Calu3 (cell line): ENCODE measurements at regions not wholly inside any gene's neighbourhood (a gene's known extent, or its start where the extent isn't known, plus 50 kb on each side); places are given as distances from the start of the nearest gene placed in this dataset.

Experiments used
- BruUV-seq: library from RNA; stranded (reverse); fragments of 400-500 nt; replicated peaks from 2 replicates; lab custom pipeline; 2021; lab: Mats Ljungman, UMichigan
- CTCF ChIA-PET: fragments of 300-600 bp; sonication (Branson Sonifier 250); formaldehyde crosslinking; loops from one replicate; lab custom pipeline; 2022; ENCODE audit warnings: antibody characterized with exemption; lab: Charles Lee
- DNase-seq: peaks from one replicate; pipeline ENCODE4 v3.0.0; 2022
- H3K27ac Mint-ChIP-seq: one replicate; pipeline ENCODE4 v1.8.0; 2022; ENCODE audit warnings: mixed read lengths; ENCODE audit not compliant: unreplicated experiment
- H3K27me3 Mint-ChIP-seq: one replicate; pipeline ENCODE4 v1.8.0; 2022; ENCODE audit warnings: mixed read lengths; ENCODE audit not compliant: unreplicated experiment
- H3K36me3 Mint-ChIP-seq: one replicate; pipeline ENCODE4 v1.8.0; 2022; ENCODE audit warnings: mild to moderate bottlenecking, moderate library complexity, mixed read lengths; ENCODE audit not compliant: insufficient read depth, unreplicated experiment
- H3K4me1 Mint-ChIP-seq: one replicate; pipeline ENCODE4 v1.8.0; 2022; ENCODE audit warnings: mild to moderate bottlenecking, low read depth, mixed read lengths; ENCODE audit not compliant: unreplicated experiment
- H3K4me3 Mint-ChIP-seq: one replicate; pipeline ENCODE4 v1.8.0; 2022; ENCODE audit warnings: mild to moderate bottlenecking, low read depth, moderate library complexity, mixed read lengths; ENCODE audit not compliant: unreplicated experiment
- H3K9me3 Mint-ChIP-seq: one replicate; pipeline ENCODE4 v1.8.0; 2022; ENCODE audit warnings: low read depth, mixed read lengths; ENCODE audit not compliant: unreplicated experiment
- CTCF ChIP-seq: fragments of 200-600 bp; IDR thresholded peaks from one replicate; pipeline ENCODE4 v1.8.0; 2022; ENCODE audit warnings: antibody characterized with exemption; ENCODE audit not compliant: unreplicated experiment
- intact Hi-C: fragments of 100-400 bp; cut with micrococcal nuclease; formaldehyde crosslinking; loops from one replicate; pipeline ENCODE4 v1.10.0; 2022; ENCODE audit not compliant: unreplicated experiment

DNA sequence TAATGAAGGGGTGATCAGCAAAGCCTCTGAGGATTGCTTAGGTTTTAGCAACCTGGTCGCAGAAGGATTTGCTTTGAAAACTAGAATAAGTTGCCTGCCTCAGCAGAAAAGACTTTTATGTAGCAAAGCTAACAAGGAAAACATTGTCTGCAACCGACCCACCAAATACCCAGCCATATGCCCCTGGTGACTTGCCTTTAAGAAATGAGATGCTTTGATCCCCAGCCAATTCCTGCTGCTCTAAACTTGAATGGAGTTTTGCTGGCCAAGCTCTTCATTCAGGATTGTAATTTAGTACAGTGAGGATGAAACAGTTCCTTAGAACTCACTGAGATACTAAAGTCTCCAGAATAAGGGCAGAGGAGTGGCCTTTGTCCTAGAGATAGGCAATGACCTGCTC lies 139.8 kb upstream of the PROK2 start:
- no peak for TF ChIP-seq CTCF
- intact Hi-C loops: no loop called here
- H3K27ac Mint-ChIP-seq: no peak overlapping the region
- H3K4me3 Mint-ChIP-seq: no peak overlapping the region
- no peak for DNase-seq
- no peaks in the 10 kb centered on the region for H3K36me3 Mint-ChIP-seq
- no peaks in the 10 kb centered on the region for H3K9me3 Mint-ChIP-seq
- CTCF ChIA-PET: no interaction called here
- BruUV-seq: no TSS peak
- H3K27me3 Mint-ChIP-seq: peaks cover 32% of the 10 kb centered on the region
- H3K4me1 Mint-ChIP-seq: peaks cover 9% of the 10 kb centered on the region

- no peak for DNase-seq
- H3K4me1 Mint-ChIP-seq: peaks cover 5% of the 10 kb centered on the region
- BruUV-seq: no TSS peak
- no peak for TF ChIP-seq CTCF
- no peak overlapping the region for H3K27ac Mint-ChIP-seq
- intact Hi-C loops: no loop called here
- CTCF ChIA-PET: no interaction called here
- H3K9me3 Mint-ChIP-seq: no peaks in the 10 kb centered on the region
- H3K4me3 Mint-ChIP-seq: no peak overlapping the region
- H3K27me3 Mint-ChIP-seq: peaks cover 50% of the 10 kb centered on the region
- no peaks in the 10 kb centered on the region for H3K36me3 Mint-ChIP-seq
These were observed 136.1 kb upstream of the PROK2 start for GRCh38 chr3:71921036-71921435.

DNA sequence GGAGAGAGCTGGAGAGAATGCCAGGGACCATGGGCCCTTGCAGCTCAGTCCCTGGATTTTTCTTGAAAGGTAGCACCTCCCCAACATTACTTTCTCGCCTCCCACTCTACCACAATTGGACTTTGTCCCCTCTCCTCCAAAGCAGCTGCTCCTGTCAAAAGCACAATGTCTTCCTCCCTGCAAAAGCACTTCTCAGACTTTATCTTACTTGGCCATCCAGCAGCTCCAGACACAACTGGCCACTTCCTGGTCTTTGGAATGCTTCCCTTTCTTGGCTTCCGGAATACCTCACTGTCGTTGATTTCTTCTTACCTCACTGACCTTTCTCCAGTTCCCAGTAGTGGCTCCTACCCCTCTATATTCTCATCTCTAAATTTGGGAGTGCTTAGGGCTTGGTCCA lies 134.6 kb upstream of the PROK2 start:
- Mint-ChIP-seq H3K36me3 (no peaks in the 10 kb centered on the region), H3K4me3 (no peak overlapping the region), H3K9me3 (no peaks in the 10 kb centered on the region), H3K4me1 (no peaks in the 10 kb centered on the region), H3K27me3 (peaks cover 40% of the 10 kb centered on the region), H3K27ac (no peak overlapping the region)
- no peak for DNase-seq
- intact Hi-C loops: no loop called here
- CTCF ChIA-PET: no interaction called here
- no TSS peak for BruUV-seq
- TF ChIP-seq CTCF: no peak

GRCh38 chr3:71917545-71917944 lies 132.6 kb upstream of the PROK2 start:
- H3K4me1 Mint-ChIP-seq: no peaks in the 10 kb centered on the region
- CTCF ChIA-PET: no interaction called here
- no peak for TF ChIP-seq CTCF
- no peaks in the 10 kb centered on the region for H3K9me3 Mint-ChIP-seq
- peaks cover 51% of the 10 kb centered on the region for H3K27me3 Mint-ChIP-seq
- no TSS peak for BruUV-seq
- intact Hi-C loops: no loop called here
- no peak for DNase-seq
- H3K36me3 Mint-ChIP-seq: no peaks in the 10 kb centered on the region
- no peak overlapping the region for H3K4me3 Mint-ChIP-seq
- no peak overlapping the region for H3K27ac Mint-ChIP-seq
